ENCODE measurements at regions not wholly inside any gene's neighbourhood (a gene's known extent, or its start where the extent isn't known, plus 50 kb on each side); places are given as distances from the start of the nearest gene placed in this dataset.

- TF ChIP-seq ZBTB49 (tag by site-specific recombination; IDR thresholded peaks at IDR 0.05; ENCODE audit: low read depth), result no peak
Observed at GRCh38 chr12:111275308-111275707, 93.6 kb downstream of the PHETA1 start (continued).

- Histone ChIP-seq H3K4me3 (ENCODE audit: low read depth, low read length) (no peak overlapping the region), H3K4me1 (ENCODE audit: control insufficient read depth, insufficient read depth, low read length) (peaks cover 7% of the 10 kb centered on the region), H3K36me3 (ENCODE audit: control insufficient read depth in 2 of 2, insufficient read depth in 1 of 2, low read length in 2 of 2) (no peaks in the 10 kb centered on the region), H3K9me3 (ENCODE audit: control insufficient read depth, insufficient read depth, low read depth, low read length) (no peaks in the 10 kb centered on the region), H3K27ac (ENCODE audit: extremely low read depth, low read depth, low read length) (no peak overlapping the region)
- TF ChIP-seq ZBTB20 (tag by site-specific recombination; IDR thresholded peaks at IDR 0.05), result no peak
- TF ChIP-seq ZBTB6 (tag by site-specific recombination; IDR thresholded peaks at IDR 0.05), result peak; percentile 79
- no peak for TF ChIP-seq ZNF23 (tag by site-specific recombination; IDR thresholded peaks at IDR 0.05; ENCODE audit: borderline replicate concordance)
- TF ChIP-seq ZNF654 (tag by site-specific recombination; IDR thresholded peaks at IDR 0.05; ENCODE audit: low read depth), result peak; percentile 45
- TF ChIP-seq SP3 (tag by site-specific recombination; IDR thresholded peaks at IDR 0.05), result no peak
- TF ChIP-seq, protein P1, sequence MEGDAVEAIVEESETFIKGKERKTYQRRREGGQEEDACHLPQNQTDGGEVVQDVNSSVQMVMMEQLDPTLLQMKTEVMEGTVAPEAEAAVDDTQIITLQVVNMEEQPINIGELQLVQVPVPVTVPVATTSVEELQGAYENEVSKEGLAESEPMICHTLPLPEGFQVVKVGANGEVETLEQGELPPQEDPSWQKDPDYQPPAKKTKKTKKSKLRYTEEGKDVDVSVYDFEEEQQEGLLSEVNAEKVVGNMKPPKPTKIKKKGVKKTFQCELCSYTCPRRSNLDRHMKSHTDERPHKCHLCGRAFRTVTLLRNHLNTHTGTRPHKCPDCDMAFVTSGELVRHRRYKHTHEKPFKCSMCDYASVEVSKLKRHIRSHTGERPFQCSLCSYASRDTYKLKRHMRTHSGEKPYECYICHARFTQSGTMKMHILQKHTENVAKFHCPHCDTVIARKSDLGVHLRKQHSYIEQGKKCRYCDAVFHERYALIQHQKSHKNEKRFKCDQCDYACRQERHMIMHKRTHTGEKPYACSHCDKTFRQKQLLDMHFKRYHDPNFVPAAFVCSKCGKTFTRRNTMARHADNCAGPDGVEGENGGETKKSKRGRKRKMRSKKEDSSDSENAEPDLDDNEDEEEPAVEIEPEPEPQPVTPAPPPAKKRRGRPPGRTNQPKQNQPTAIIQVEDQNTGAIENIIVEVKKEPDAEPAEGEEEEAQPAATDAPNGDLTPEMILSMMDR (tag by site-specific recombination; IDR thresholded peaks at IDR 0.05), result peak; percentile 34; the same call in 1 of the 2 replicates
- TF ChIP-seq ZNF704 (tag by site-specific recombination; IDR thresholded peaks at IDR 0.05), result no peak
- ChIA-PET CTCF (interaction anchor here (0.6 to 2.6 kb wide), 6 partner anchors 12 to 252 kb away, joined by 3 to 15 read pairs (median 8); no protein-coding TSS in a partner anchor), POLR2A (no interaction called here)
Observed at GRCh38 chr12:111274777-111275176, 94.1 kb downstream of the PHETA1 start.

DNA sequence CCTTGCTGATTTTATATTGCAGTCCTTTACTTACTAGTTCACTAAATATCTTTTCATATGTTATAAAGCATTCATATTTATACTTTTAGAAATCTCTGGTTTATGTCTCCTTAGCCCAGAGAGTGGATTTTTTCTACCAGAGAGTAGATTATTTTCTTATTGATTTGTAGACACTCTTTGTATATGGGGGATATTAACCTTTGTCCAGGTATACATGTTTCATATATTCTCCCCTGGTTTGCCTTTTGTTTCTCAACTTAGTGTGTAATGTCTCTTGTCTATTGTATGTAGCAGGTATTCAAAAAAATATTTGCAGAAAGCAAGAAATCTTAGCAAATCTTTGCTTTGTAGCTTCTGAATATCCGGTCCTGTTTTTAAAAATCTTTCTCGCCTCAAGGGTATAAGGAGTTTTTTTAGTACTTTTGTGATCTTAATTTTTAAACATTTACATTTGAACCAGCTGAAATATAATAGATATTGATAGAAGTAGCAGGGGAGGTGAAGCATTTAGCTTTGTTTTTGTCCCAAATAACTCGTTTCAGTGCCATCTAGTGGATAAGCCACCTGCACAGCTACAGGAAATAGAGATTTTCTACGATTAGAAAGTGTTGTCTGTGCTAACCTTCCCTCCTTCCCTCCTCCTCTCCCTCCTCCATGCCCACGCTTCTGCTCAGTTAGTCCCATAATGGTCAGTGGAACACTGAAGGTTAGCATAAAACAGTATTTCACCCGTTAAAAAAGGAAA lies 97.0 kb downstream of the PHETA1 start:
- TF ChIP-seq PRDM1 (tag by site-specific recombination; IDR thresholded peaks at IDR 0.05) (peak; percentile 29; the same call in 1 of the 2 replicates), ZBTB48 (tag by site-specific recombination; IDR thresholded peaks at IDR 0.05) (no peak), ZNF624 (tag by site-specific recombination; IDR thresholded peaks at IDR 0.05) (no peak), ZNF654 (tag by site-specific recombination; IDR thresholded peaks at IDR 0.05; ENCODE audit: low read depth) (peak; percentile 29; the same call in 1 of the 2 replicates), ZNF2 (tag by site-specific recombination; IDR thresholded peaks at IDR 0.05) (no peak), MYNN (tag by site-specific recombination; IDR thresholded peaks at IDR 0.05; ENCODE audit: borderline replicate concordance) (no peak), ZFP41 (tag by site-specific recombination; IDR thresholded peaks at IDR 0.05; ENCODE audit: borderline replicate concordance) (no peak)
- TF ChIP-seq, protein P2, sequence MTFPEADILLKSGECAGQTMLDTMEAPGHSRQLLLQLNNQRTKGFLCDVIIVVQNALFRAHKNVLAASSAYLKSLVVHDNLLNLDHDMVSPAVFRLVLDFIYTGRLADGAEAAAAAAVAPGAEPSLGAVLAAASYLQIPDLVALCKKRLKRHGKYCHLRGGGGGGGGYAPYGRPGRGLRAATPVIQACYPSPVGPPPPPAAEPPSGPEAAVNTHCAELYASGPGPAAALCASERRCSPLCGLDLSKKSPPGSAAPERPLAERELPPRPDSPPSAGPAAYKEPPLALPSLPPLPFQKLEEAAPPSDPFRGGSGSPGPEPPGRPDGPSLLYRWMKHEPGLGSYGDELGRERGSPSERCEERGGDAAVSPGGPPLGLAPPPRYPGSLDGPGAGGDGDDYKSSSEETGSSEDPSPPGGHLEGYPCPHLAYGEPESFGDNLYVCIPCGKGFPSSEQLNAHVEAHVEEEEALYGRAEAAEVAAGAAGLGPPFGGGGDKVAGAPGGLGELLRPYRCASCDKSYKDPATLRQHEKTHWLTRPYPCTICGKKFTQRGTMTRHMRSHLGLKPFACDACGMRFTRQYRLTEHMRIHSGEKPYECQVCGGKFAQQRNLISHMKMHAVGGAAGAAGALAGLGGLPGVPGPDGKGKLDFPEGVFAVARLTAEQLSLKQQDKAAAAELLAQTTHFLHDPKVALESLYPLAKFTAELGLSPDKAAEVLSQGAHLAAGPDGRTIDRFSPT (tag by site-specific recombination; IDR thresholded peaks at IDR 0.05), result no peak
- CTCF ChIA-PET, result interaction anchor here (0.6 to 2.6 kb wide), 14 partner anchors 9 to 376 kb away, joined by 3 to 12 read pairs (median 3); no protein-coding TSS in a partner anchor
- POLR2A ChIA-PET, result no interaction called here
- H3K4me3 ChIP-seq (ENCODE audit: low read depth, low read length), result no peak overlapping the region
- H3K4me1 ChIP-seq (ENCODE audit: control insufficient read depth, insufficient read depth, low read length), result peaks cover 7% of the 10 kb centered on the region
- no peaks in the 10 kb centered on the region for H3K9me3 ChIP-seq (ENCODE audit: control insufficient read depth, insufficient read depth, low read depth, low read length)
- H3K27ac ChIP-seq (ENCODE audit: extremely low read depth, low read depth, low read length), result no peak overlapping the region
- no peaks in the 10 kb centered on the region for H3K36me3 ChIP-seq (ENCODE audit: control insufficient read depth in 2 of 2, insufficient read depth in 1 of 2, low read length in 2 of 2)

All from HEK293 (cell line).